ENCODE measurements at regions not wholly inside any gene's neighbourhood (a gene's known extent, or its start where the extent isn't known, plus 50 kb on each side); places are given as distances from the start of the nearest gene placed in this dataset.
A peak's percentile ranks its signal among the peaks of the same experiment; 100 is the strongest.

GRCh38 chr2:172658945-172659344 lies 76.7 kb upstream of the RAPGEF4 start:
- DNase-seq (ENCODE audit: low read depth in 2 of 2) = no peak

- no peak for DNase-seq (ENCODE audit: low read depth in 2 of 2)
Observed at GRCh38 chr2:172662099-172662498, 73.5 kb upstream of the RAPGEF4 start.

- no peak for DNase-seq (ENCODE audit: low read depth in 2 of 2)
Observed at GRCh38 chr2:172664766-172665165, 70.9 kb upstream of the RAPGEF4 start.

GRCh38 chr2:172667581-172668325 lies 67.9 kb upstream of the RAPGEF4 start:
- DNase-seq (ENCODE audit: low read depth in 2 of 2) = no peak

- no peak for DNase-seq (ENCODE audit: low read depth in 2 of 2)
Observed at GRCh38 chr2:172671501-172671900, 64.1 kb upstream of the RAPGEF4 start.

- DNase-seq (ENCODE audit: low read depth in 2 of 2) = no peak
Observed at GRCh38 chr2:172672114-172672513, 63.5 kb upstream of the RAPGEF4 start.

GRCh38 chr2:172673056-172673683 lies 62.5 kb upstream of the RAPGEF4 start:
- no peak for DNase-seq (ENCODE audit: low read depth in 2 of 2)

GRCh38 chr2:172674034-172674967 lies 61.3 kb upstream of the RAPGEF4 start:
- peak; percentile 20 to 30 for DNase-seq (ENCODE audit: low read depth in 2 of 2)

- DNase-seq (ENCODE audit: low read depth in 2 of 2) = no peak
Observed at GRCh38 chr2:172674968-172675303, 60.7 kb upstream of the RAPGEF4 start.

- no peak for DNase-seq (ENCODE audit: low read depth in 2 of 2)
Observed at GRCh38 chr2:172677363-172677762, 58.3 kb upstream of the RAPGEF4 start.

- no peak for DNase-seq (ENCODE audit: low read depth in 2 of 2)
Observed at GRCh38 chr2:172680436-172681068, 55.1 kb upstream of the RAPGEF4 start.

GRCh38 chr2:172685467-172685866 lies 50.2 kb upstream of the RAPGEF4 start:
- DNase-seq (ENCODE audit: low read depth in 2 of 2) = no peak

Measured in activated CD4-positive, alpha-beta T cell treated with anti-CD3 and anti-CD28 coated beads for 24 hours (primary cell).